ENCODE measurements at regions not wholly inside any gene's neighbourhood (a gene's known extent, or its start where the extent isn't known, plus 50 kb on each side); places are given as distances from the start of the nearest gene placed in this dataset.

GRCh38 chr7:88429382-88429781 is 122.7 kb upstream of the STEAP4 start:
- DNase-seq: no peak

DNA sequence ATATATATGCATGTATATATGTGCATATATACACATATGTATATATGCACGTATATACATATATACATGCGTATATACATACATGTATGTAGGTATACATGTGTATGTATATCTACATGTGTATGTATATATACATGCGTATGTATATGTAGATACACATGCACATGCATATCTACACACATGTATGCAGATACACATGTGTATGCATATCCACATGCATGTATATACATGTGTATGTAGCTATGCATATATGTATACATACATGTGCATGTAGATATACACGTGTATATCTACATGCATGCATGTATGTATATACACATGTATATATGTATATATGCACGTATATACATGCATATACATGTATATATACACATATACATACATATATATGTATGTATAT is 95.8 kb upstream of the STEAP4 start:
- no peak for DNase-seq

GRCh38 chr7:88401009-88401623 is 94.4 kb upstream of the STEAP4 start:
- no peak for DNase-seq

DNA sequence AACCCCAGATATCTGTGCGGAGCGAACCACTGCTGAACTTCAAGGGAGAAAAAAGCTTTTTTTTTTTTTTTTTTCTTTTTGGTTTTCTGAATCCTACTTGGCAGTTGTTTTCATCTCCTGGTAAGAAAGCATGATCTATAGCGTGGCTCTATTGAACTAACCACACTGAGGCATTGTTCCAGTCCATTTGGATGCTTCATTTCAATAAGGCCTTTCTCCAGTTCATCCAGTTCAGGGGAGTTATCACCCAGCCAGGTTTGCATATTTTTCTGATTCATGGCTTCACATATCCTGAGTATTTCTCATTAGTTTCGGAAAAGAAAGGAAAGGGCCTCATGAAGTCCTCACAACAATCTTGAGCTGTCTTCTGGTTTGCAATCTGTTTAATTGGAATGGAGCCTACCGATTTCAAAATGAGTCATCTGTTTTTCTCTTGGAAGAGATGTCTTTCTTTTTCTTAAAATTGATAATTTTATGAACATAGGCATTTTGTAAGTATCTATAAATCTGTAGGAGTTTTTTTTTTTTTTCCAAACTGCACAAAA is 93.1 kb upstream of the STEAP4 start:
- DNase-seq: peak in 2 of 3 donors; percentile 7 to 39

DNA sequence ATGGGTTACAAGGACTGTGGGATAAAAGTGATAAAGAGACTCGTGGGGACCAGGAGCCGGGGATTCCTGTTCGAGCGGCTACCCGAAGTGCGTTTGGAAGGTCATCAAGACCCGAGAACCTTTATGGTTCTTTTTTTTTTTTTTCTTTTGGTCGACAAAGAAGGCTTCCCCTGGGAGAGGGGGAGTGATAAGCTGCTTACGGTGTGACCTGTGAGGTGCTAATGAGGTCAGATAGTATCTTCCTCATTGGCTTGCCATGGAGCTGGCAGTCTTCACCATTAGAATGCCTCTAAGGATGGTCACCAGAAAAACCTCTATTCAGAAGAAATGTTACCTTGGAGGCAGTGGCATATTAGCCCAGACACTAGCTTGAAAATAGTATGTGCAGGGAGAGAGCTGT is 92.3 kb upstream of the STEAP4 start:
- peak in 1 of 3 donors; percentile 30 for DNase-seq

DNA sequence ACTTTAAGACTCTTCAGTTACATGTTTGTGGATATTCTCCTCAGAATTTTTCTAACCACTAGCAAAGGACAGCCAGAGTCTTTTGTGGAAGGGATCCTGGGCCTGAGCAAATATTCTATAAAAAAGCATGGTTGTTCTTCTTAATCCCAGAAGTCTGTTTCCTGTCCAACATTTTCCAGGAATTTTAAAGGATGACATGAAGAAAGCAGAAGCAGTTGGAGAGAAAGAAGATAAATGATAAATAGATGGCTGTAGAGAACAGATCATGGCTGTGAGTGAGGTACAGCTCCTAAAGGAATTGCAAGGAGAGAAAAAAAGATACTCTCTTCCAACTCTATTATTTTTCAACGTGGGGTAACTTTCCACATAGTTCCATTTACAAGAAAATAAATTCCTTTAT is 91.8 kb upstream of the STEAP4 start:
- peak; percentile 22 to 71 (median 55) for DNase-seq

DNA sequence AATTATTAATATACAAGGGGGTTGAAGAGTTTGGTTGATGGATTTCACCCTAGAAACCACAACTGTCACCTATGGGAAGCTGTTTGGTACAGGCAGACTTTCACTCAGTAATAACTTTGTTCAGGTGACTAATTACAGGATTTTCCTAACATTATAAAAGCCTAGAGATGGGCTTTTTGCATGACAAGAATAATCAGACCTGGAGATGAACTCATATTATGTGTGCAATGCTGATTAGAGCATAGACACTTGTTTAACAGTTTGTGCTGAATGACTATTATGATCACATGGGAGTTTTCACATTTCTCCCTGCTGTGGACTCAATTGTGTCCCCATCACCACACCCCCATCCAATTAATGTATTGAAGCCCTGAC is 90.2 kb upstream of the STEAP4 start:
- no peak for DNase-seq

DNA sequence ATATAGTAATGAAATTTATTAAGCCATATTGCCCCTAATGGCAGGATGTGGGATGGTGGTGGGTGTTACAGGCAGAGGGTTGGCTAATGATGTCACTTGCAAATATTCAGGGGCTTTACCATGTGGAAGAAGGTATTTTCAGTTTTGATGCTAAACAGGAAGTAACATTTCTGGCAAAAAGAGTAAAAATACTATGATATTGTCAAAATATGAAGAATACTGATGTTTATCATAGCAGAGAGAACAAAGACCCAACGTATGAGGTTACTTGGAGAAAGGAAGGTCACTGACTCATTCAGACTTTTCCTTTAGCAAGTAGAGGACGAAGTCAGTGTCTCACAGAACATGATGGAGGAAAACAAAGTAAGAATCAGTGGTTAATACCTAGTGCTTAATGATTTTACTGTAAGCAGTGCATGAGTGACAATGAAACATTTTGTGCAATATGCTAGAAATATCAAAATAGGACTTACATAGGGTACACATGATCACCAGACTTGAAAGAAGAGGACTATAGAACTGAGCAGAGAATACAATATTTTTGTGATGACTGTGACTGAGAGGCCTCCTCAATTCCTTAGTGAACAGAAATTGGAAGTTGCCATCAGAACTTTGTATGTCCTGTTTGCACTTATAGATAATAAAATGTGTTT is 89.7 kb upstream of the STEAP4 start:
- DNase-seq: no peak

DNA sequence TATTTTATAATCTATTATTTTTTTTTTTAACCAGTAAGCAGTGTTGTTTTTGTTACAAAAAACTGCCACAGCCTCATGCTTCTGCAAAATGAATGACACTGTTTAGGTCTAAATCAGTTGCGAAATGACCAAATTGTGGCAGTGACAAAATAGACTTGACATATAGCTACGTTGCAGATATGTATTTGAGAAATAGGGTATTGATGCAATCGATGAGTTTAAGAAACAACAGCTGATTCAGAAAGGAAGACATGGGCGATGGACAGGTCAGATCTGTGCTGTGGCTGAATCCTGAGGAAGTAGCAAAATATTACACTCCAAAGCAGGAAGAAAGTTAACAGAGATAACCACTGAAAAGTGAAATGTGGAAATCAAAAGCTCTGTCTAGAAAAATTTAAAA is 89.0 kb upstream of the STEAP4 start:
- DNase-seq: no peak

DNA sequence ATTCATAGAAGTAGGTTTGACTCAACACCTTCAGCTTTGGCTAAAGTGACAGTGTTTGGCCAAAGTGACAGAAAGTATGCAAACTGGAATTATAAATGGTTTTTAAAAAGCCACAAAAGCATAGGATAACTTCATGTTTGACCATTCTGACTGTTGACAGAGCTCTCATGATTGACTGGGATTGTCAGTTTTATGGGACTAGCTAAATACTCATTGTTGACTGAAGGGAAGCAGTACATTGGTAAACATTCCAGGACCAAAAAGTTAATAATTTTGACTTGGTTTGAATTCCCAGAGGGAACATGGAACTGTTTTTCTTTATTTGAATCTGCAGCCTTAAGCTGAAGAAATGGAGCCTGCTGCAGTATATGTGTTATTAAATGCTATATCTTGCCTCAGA is 84.6 kb upstream of the STEAP4 start:
- DNase-seq: no peak

- no peak for DNase-seq
Observed at GRCh38 chr7:88387368-88387767, 80.7 kb upstream of the STEAP4 start.

DNA sequence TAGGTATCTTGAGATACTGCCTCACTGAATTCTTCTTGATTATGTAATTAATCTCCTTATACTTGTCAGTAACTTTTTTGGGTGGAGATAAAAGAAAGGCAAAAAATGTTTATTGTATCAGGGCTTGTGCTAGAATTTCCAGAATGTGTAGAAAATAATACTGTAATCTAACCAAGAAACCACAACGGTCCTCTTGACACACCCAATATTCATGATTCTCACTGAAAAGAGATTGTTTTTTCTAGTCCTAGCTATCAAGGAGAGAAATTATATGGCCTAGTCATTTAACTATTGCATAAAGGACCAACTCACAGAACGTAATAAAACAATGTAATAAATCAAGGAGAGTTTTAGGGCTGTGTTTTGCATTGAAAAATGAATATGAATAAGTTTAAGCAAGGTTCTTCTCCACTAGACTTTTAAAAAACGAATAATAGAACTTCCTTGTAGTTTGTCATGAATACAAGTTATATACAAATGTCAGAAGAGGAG is 80.0 kb upstream of the STEAP4 start:
- DNase-seq: no peak

DNA sequence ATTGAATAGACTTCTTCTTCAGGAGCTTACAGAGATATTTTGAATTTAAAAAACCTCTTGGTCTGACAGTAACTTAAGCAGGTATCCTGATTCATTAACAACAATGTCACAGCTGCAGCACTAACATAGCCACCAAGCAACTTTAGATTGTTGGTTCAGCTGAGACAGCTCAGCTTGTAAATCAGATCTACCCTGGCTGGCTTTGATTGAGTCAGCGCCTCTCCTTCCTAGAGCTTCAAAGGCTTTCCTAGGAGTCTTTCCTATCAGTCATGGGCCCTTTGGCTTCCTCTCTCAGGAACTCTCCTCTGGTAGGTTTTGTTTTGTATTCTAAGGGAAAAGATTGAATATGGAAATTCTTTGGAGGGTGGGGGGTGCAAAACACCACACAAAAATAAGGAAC is 70.7 kb upstream of the STEAP4 start:
- DNase-seq: no peak

- DNase-seq: no peak
Observed at GRCh38 chr7:88368686-88369085, 62.0 kb upstream of the STEAP4 start.

DNA sequence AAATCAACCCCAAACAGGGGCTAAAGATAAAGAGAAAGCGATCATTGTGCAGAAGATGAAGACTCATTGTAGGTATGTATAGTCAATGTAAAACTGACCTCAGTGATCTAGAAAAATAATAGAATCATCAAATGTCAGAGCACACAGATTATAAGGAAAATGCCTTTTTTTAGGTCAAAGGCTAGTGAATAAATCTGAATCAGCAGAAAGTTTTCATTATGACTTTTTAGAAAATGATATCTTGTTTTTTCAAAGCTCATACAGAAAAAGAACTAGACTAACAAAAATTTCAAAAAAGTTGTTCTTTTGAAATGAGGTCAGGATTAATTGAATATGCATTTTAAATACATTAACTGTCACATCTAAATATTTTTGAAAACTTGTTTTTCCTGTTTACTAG is 60.2 kb upstream of the STEAP4 start:
- no peak for DNase-seq

DNA sequence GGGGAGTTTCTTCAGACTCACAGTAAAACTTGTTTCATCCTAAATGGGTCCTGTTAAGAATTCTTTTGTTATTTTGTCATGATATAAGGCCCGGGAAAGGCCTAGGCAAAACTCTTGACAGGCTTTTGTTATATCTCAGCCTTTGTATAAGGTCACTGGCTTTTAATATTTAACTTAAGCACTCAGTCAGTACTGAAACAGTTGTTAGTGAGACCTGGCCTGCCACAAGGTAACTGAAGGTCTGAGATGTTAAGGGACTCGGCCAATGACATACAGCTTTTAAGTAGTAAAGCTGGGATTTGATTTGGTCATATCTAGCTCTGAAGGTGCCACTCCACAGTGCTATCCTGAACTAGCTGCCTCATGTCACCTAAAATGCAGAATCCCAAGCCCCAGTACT is 57.2 kb upstream of the STEAP4 start:
- DNase-seq: no peak

GRCh38 chr7:88363249-88363648 is 56.6 kb upstream of the STEAP4 start:
- no peak for DNase-seq

GRCh38 chr7:88361357-88361756 is 54.7 kb upstream of the STEAP4 start:
- DNase-seq: no peak

DNA sequence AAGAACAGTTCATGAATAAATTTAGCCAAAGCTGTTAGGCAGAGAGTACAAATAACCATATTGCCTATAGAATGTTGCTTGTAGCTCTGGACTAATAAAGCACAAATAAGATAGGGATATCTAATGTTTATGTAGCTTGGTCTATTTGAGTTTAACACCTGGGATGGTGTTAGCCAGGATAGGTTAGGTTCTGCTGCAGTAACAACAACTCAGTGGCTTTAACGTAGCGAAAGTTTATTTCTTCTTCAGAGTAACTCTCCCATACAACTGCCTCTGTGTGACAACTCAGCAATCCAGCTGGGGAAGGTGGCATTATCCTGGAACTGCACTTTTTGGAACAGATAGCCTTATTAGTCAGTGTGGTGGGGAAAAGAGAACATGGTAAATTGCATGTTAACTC is 52.2 kb upstream of the STEAP4 start:
- no peak for DNase-seq

DNA sequence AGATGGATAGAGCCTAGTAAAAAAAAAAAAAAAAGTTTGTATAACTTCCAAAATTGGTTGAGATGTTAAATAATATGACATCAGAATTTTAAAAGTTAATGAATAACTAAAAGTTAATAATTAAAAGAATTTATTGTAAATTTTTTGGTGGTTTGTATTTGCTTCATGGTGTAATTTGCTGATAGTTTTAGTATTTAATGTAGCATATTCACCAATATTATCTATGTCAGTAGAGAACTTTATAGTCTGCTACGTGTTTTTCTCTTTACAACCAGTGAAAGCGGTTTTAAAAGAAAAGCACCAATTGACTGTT is 51.8 kb upstream of the STEAP4 start:
- DNase-seq: no peak

GRCh38 chr7:88357781-88358525 is 51.3 kb upstream of the STEAP4 start:
- no peak for DNase-seq

DNA sequence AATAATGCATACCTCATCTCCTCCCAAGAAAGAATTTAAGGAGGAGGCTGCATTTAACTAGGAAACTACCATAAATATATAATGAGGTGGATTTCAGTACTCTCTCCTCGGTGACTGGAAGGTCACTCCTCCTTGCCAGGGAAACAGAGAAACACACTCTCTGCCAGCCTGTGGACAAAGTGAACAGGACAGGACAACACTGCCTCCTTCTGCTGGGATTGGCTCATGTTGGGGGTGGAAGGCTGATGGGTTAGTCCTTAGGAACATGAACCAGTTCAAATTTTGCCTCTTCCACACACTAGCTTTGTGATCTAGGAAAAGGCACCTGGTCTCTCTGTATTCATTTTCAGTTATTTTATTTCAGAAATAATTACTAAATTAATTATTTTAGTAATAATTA is 50.6 kb upstream of the STEAP4 start:
- DNase-seq: no peak
